ENCODE measurements at regions not wholly inside any gene's neighbourhood (a gene's known extent, or its start where the extent isn't known, plus 50 kb on each side); places are given as distances from the start of the nearest gene placed in this dataset.

- DNase-seq = no peak
- Histone ChIP-seq H3K4me1 (ENCODE audit: low read length) (no peaks in the 10 kb centered on the region), H3K27ac (ENCODE audit: low read length) (no peak overlapping the region), H3K36me3 (ENCODE audit: insufficient read depth, low read length) (no peaks in the 10 kb centered on the region), H3K27me3 (ENCODE audit: low read length) (no peaks in the 10 kb centered on the region), H3K9ac (ENCODE audit: low read length) (no peak overlapping the region), H4K20me1 (ENCODE audit: insufficient read depth, low read depth, low read length) (no peaks in the 10 kb centered on the region), H3K79me2 (ENCODE audit: low read length) (no peaks in the 10 kb centered on the region), H3K9me3 (ENCODE audit: low read length) (no peaks in the 10 kb centered on the region), H3K4me2 (ENCODE audit: low read depth, low read length, poor library complexity, severe bottlenecking) (no peak overlapping the region), H3K9me2 (replicated peaks; ENCODE audit: insufficient read depth, low read length) (no peaks in the 10 kb centered on the region), H3K4me3 (ENCODE audit: low read length) (no peak overlapping the region), H2AFZ (ENCODE audit: low read length) (no peak overlapping the region)
These were observed 754.3 kb upstream of the TENM3 start for GRCh38 chr4:181488926-181489325.

- H3K79me2 ChIP-seq (ENCODE audit: low read length) = no peaks in the 10 kb centered on the region
- no peaks in the 10 kb centered on the region for H3K27me3 ChIP-seq (ENCODE audit: low read length)
- H3K4me2 ChIP-seq (ENCODE audit: low read depth, low read length, poor library complexity, severe bottlenecking) = no peak overlapping the region
- no peaks in the 10 kb centered on the region for H3K36me3 ChIP-seq (ENCODE audit: insufficient read depth, low read length)
- no peaks in the 10 kb centered on the region for H3K9me3 ChIP-seq (ENCODE audit: low read length)
- H2AFZ ChIP-seq (ENCODE audit: low read length) = no peak overlapping the region
- no peak overlapping the region for H3K4me3 ChIP-seq (ENCODE audit: low read length)
- H3K4me1 ChIP-seq (ENCODE audit: low read length) = no peaks in the 10 kb centered on the region
- no peak for DNase-seq
- no peak overlapping the region for H3K27ac ChIP-seq (ENCODE audit: low read length)
- H3K9me2 ChIP-seq (replicated peaks; ENCODE audit: insufficient read depth, low read length) = no peaks in the 10 kb centered on the region
- no peaks in the 10 kb centered on the region for H4K20me1 ChIP-seq (ENCODE audit: insufficient read depth, low read depth, low read length)
- no peak overlapping the region for H3K9ac ChIP-seq (ENCODE audit: low read length)
These were observed 745.1 kb upstream of the TENM3 start for GRCh38 chr4:181498148-181498547.

- no peaks in the 10 kb centered on the region for H3K79me2 ChIP-seq (ENCODE audit: low read length)
These were observed 740.6 kb upstream of the TENM3 start for GRCh38 chr4:181502611-181503010.

GRCh38 chr4:181503687-181504390, 739.4 kb upstream of the TENM3 start:
- no peak overlapping the region for H3K9ac ChIP-seq (ENCODE audit: low read length)
- no peak overlapping the region for H3K4me3 ChIP-seq (ENCODE audit: low read length)
- H3K4me1 ChIP-seq (ENCODE audit: low read length) = no peaks in the 10 kb centered on the region
- no peaks in the 10 kb centered on the region for H3K9me2 ChIP-seq (replicated peaks; ENCODE audit: insufficient read depth, low read length)
- H4K20me1 ChIP-seq (ENCODE audit: insufficient read depth, low read depth, low read length) = no peaks in the 10 kb centered on the region
- DNase-seq = no peak
- no peak overlapping the region for H2AFZ ChIP-seq (ENCODE audit: low read length)
- H3K27me3 ChIP-seq (ENCODE audit: low read length) = no peaks in the 10 kb centered on the region
- no peak overlapping the region for H3K27ac ChIP-seq (ENCODE audit: low read length)
- H3K9me3 ChIP-seq (ENCODE audit: low read length) = no peaks in the 10 kb centered on the region
- H3K4me2 ChIP-seq (ENCODE audit: low read depth, low read length, poor library complexity, severe bottlenecking) = no peak overlapping the region
- no peaks in the 10 kb centered on the region for H3K36me3 ChIP-seq (ENCODE audit: insufficient read depth, low read length)
- no peaks in the 10 kb centered on the region for H3K79me2 ChIP-seq (ENCODE audit: low read length)

More at GRCh38 chr4:181502611-181503010, 740.6 kb upstream of the TENM3 start:
- Histone ChIP-seq H3K9me3 (ENCODE audit: low read length) (no peaks in the 10 kb centered on the region), H3K27me3 (ENCODE audit: low read length) (no peaks in the 10 kb centered on the region), H3K9me2 (replicated peaks; ENCODE audit: insufficient read depth, low read length) (no peaks in the 10 kb centered on the region), H3K36me3 (ENCODE audit: insufficient read depth, low read length) (no peaks in the 10 kb centered on the region), H4K20me1 (ENCODE audit: insufficient read depth, low read depth, low read length) (no peaks in the 10 kb centered on the region), H3K4me3 (ENCODE audit: low read length) (no peak overlapping the region), H2AFZ (ENCODE audit: low read length) (no peak overlapping the region), H3K27ac (ENCODE audit: low read length) (no peak overlapping the region), H3K9ac (ENCODE audit: low read length) (no peak overlapping the region), H3K4me2 (ENCODE audit: low read depth, low read length, poor library complexity, severe bottlenecking) (no peak overlapping the region), H3K4me1 (ENCODE audit: low read length) (no peaks in the 10 kb centered on the region)
- no peak for DNase-seq

DNA sequence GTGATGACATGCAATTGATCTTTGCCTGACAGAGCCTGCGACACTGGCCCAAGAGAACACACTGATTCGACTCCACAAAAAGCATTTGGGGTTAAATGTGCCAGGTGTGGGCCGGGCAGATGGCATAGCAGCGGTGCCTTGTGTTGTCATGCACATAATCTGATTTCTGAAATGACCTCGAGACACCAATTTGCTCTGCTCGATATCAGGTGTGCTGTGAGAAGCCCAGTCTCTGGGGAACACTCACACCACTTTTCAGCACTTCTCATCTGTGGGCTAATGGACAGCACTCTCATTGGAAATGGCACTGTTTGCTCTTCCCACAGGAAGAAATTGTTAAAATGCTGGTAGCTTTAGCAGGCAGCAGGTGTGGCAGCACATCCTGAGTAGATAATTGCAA, 738.3 kb upstream of the TENM3 start:
- Histone ChIP-seq H3K27me3 (ENCODE audit: low read length) (no peaks in the 10 kb centered on the region), H3K9me2 (replicated peaks; ENCODE audit: insufficient read depth, low read length) (no peaks in the 10 kb centered on the region), H4K20me1 (ENCODE audit: insufficient read depth, low read depth, low read length) (no peaks in the 10 kb centered on the region), H3K4me1 (ENCODE audit: low read length) (no peaks in the 10 kb centered on the region), H3K79me2 (ENCODE audit: low read length) (no peaks in the 10 kb centered on the region), H3K4me2 (ENCODE audit: low read depth, low read length, poor library complexity, severe bottlenecking) (no peak overlapping the region), H3K4me3 (ENCODE audit: low read length) (no peak overlapping the region), H2AFZ (ENCODE audit: low read length) (no peak overlapping the region), H3K27ac (ENCODE audit: low read length) (no peak overlapping the region), H3K9ac (ENCODE audit: low read length) (no peak overlapping the region), H3K36me3 (ENCODE audit: insufficient read depth, low read length) (no peaks in the 10 kb centered on the region), H3K9me3 (ENCODE audit: low read length) (no peaks in the 10 kb centered on the region)
- DNase-seq = no peak

- Histone ChIP-seq H4K20me1 (ENCODE audit: insufficient read depth, low read depth, low read length) (no peaks in the 10 kb centered on the region), H3K4me2 (ENCODE audit: low read depth, low read length, poor library complexity, severe bottlenecking) (no peak overlapping the region), H3K4me1 (ENCODE audit: low read length) (no peaks in the 10 kb centered on the region), H3K4me3 (ENCODE audit: low read length) (no peak overlapping the region), H2AFZ (ENCODE audit: low read length) (no peak overlapping the region), H3K36me3 (ENCODE audit: insufficient read depth, low read length) (no peaks in the 10 kb centered on the region), H3K9me2 (replicated peaks; ENCODE audit: insufficient read depth, low read length) (no peaks in the 10 kb centered on the region), H3K9me3 (ENCODE audit: low read length) (no peaks in the 10 kb centered on the region), H3K79me2 (ENCODE audit: low read length) (no peaks in the 10 kb centered on the region), H3K9ac (ENCODE audit: low read length) (no peak overlapping the region), H3K27me3 (ENCODE audit: low read length) (no peaks in the 10 kb centered on the region), H3K27ac (ENCODE audit: low read length) (no peak overlapping the region)
- DNase-seq = no peak
These were observed 735.9 kb upstream of the TENM3 start for GRCh38 chr4:181507180-181507835.

DNA sequence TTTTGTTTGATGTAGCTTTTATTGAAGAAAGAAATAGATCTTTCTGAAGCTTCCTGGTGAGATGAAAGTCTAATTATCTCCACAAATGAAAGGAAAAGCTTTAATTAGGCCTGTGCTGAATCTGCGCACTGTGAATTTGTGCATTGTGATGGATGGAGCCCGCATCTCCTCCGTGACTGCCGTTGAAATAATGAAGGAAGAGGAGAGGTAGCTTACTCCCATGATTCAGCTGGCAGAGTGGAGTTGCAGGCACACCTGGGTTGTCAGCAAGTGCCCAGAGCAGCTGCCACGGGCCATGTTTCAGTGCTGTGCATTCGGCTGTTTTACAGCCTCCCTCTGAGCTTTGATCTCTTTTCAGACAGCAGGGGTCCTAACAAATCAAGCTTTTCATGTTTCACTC, 735.3 kb upstream of the TENM3 start:
- Histone ChIP-seq H3K27me3 (ENCODE audit: low read length) (no peaks in the 10 kb centered on the region), H3K79me2 (ENCODE audit: low read length) (no peaks in the 10 kb centered on the region), H3K4me1 (ENCODE audit: low read length) (no peaks in the 10 kb centered on the region), H3K27ac (ENCODE audit: low read length) (no peak overlapping the region), H2AFZ (ENCODE audit: low read length) (no peak overlapping the region), H4K20me1 (ENCODE audit: insufficient read depth, low read depth, low read length) (no peaks in the 10 kb centered on the region), H3K4me3 (ENCODE audit: low read length) (no peak overlapping the region), H3K9me3 (ENCODE audit: low read length) (no peaks in the 10 kb centered on the region), H3K9ac (ENCODE audit: low read length) (no peak overlapping the region), H3K36me3 (ENCODE audit: insufficient read depth, low read length) (no peaks in the 10 kb centered on the region), H3K9me2 (replicated peaks; ENCODE audit: insufficient read depth, low read length) (no peaks in the 10 kb centered on the region), H3K4me2 (ENCODE audit: low read depth, low read length, poor library complexity, severe bottlenecking) (no peak overlapping the region)
- DNase-seq = no peak

DNA sequence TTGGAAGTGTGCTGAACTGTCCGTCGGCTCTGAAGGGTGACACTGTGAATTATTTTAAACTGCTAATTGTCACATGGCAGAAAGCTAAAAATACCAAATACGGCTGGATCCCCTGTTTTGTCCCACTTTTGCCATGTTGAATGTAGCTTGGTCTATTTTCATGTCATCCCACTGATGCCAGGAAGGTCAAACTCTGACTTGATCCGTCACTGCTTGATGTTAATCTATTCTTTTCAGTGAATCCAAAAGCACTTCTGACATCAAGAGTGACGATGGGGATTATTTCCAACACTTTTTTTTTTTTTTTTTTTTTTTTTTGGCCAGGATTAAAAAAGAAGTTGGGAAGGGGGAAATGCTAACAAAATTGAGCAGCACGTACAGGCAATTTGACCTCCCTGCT, 734.6 kb upstream of the TENM3 start:
- no peaks in the 10 kb centered on the region for H3K79me2 ChIP-seq (ENCODE audit: low read length)
- H3K9ac ChIP-seq (ENCODE audit: low read length) = no peak overlapping the region
- H3K27ac ChIP-seq (ENCODE audit: low read length) = no peak overlapping the region
- no peaks in the 10 kb centered on the region for H3K27me3 ChIP-seq (ENCODE audit: low read length)
- no peaks in the 10 kb centered on the region for H3K9me3 ChIP-seq (ENCODE audit: low read length)
- no peaks in the 10 kb centered on the region for H3K9me2 ChIP-seq (replicated peaks; ENCODE audit: insufficient read depth, low read length)
- H3K36me3 ChIP-seq (ENCODE audit: insufficient read depth, low read length) = no peaks in the 10 kb centered on the region
- no peaks in the 10 kb centered on the region for H3K4me1 ChIP-seq (ENCODE audit: low read length)
- no peaks in the 10 kb centered on the region for H4K20me1 ChIP-seq (ENCODE audit: insufficient read depth, low read depth, low read length)
- H2AFZ ChIP-seq (ENCODE audit: low read length) = no peak overlapping the region
- no peak for DNase-seq
- no peak overlapping the region for H3K4me3 ChIP-seq (ENCODE audit: low read length)
- no peak overlapping the region for H3K4me2 ChIP-seq (ENCODE audit: low read depth, low read length, poor library complexity, severe bottlenecking)
